WTC11 (cell line): ENCODE measurements at regions not wholly inside any gene's neighbourhood (a gene's known extent, or its start where the extent isn't known, plus 50 kb on each side); places are given as distances from the start of the nearest gene placed in this dataset.

Source experiments
- ATAC-seq: fragments of 200-7000 bp; cut with Tn5 transposase; 2 replicates; pipeline ENCODE4 v1.10.0; 2021; ENCODE audit warnings: mild to moderate bottlenecking, moderate library complexity
- CTCF ChIA-PET: fragments of 300-600 bp; sonication (Branson Sonifier 250); formaldehyde crosslinking; loops from one replicate; lab custom pipeline; 2021; ENCODE audit warnings: antibody characterized with exemption; lab: Charles Lee
- POLR2A ChIA-PET: fragments of 350-600 bp; sonication (Branson Sonifier 250); formaldehyde crosslinking; loops from one replicate; lab custom pipeline; 2021; ENCODE audit warnings: antibody characterized with exemption; lab: Charles Lee
- DNase-seq: peaks from one replicate; pipeline ENCODE4 v3.0.0; 2021; ENCODE audit warnings: low spot score
- H3K27ac Mint-ChIP-seq: 2 replicates; pipeline ENCODE4 v1.8.0; 2021; ENCODE audit warnings: mixed read lengths
- H3K27me3 Mint-ChIP-seq: 2 replicates; pipeline ENCODE4 v1.8.0; 2021; ENCODE audit warnings: low read depth, mild to moderate bottlenecking, moderate library complexity, mixed read lengths
- H3K36me3 Mint-ChIP-seq: 2 replicates; pipeline ENCODE4 v1.8.0; 2021; ENCODE audit warnings: mixed read lengths
- H3K4me1 Mint-ChIP-seq: 2 replicates; pipeline ENCODE4 v1.8.0; 2022; ENCODE audit warnings: mixed read lengths
- H3K4me3 Mint-ChIP-seq: 2 replicates; pipeline ENCODE4 v1.8.0; 2021; ENCODE audit warnings: mild to moderate bottlenecking, moderate library complexity, mixed read lengths
- H3K9me3 Mint-ChIP-seq: 2 replicates; pipeline ENCODE4 v1.8.0; 2021; ENCODE audit warnings: mixed read lengths
- ATF6 ChIP-seq: sonication (generic); formaldehyde crosslinking; IDR thresholded peaks from 2 replicates; pipeline ENCODE4 v1.8.1; 2023; ENCODE audit warnings: mild to moderate bottlenecking, missing genetic modification reagents
- CBFB ChIP-seq: sonication (generic); formaldehyde crosslinking; IDR thresholded peaks from 2 replicates; pipeline ENCODE4 v1.8.1; 2022; ENCODE audit warnings: mild to moderate bottlenecking, low read depth, missing genetic modification reagents
- CREM ChIP-seq: sonication (generic); formaldehyde crosslinking; IDR thresholded peaks from 2 replicates; pipeline ENCODE4 v1.8.1; 2022; ENCODE audit warnings: mild to moderate bottlenecking, missing genetic modification reagents, moderate library complexity
- ELF4 ChIP-seq: sonication (generic); formaldehyde crosslinking; IDR thresholded peaks from 2 replicates; pipeline ENCODE4 v1.8.1; 2022; ENCODE audit warnings: low read depth, mild to moderate bottlenecking, moderate library complexity, missing genetic modification reagents
- ESRRA ChIP-seq: sonication (generic); formaldehyde crosslinking; IDR thresholded peaks from 2 replicates; pipeline ENCODE4 v1.8.1; 2022; ENCODE audit warnings: mild to moderate bottlenecking, missing genetic modification reagents, borderline replicate concordance
- FOXJ3 ChIP-seq: sonication (generic); formaldehyde crosslinking; IDR thresholded peaks from 2 replicates; pipeline ENCODE4 v1.9.0; 2021; ENCODE audit warnings: missing genetic modification reagents, mild to moderate bottlenecking, borderline replicate concordance
- HMGXB4 ChIP-seq: sonication (generic); formaldehyde crosslinking; IDR thresholded peaks from 2 replicates; pipeline ENCODE4 v1.8.1; 2023; ENCODE audit warnings: mild to moderate bottlenecking, moderate library complexity, missing genetic modification reagents
- IRF1 ChIP-seq: sonication (generic); formaldehyde crosslinking; IDR thresholded peaks from 2 replicates; pipeline ENCODE4 v1.8.0; 2023; ENCODE audit warnings: missing genetic modification reagents
- KAT7 ChIP-seq: sonication (generic); formaldehyde crosslinking; IDR thresholded peaks from 2 replicates; pipeline ENCODE4 v1.8.1; 2023; ENCODE audit warnings: missing genetic modification reagents, mild to moderate bottlenecking, borderline replicate concordance
- MYBL2 ChIP-seq: sonication (generic); formaldehyde crosslinking; IDR thresholded peaks from 2 replicates; pipeline ENCODE4 v1.8.1; 2023; ENCODE audit warnings: mild to moderate bottlenecking, moderate library complexity, missing genetic modification reagents
- NFATC4 ChIP-seq: fragments of 250-450 bp; sonication (Bioruptor Pico); IDR thresholded peaks from 2 replicates; pipeline ENCODE4 v1.9.0; 2021; ENCODE audit warnings: mild to moderate bottlenecking
- NFE2L1 ChIP-seq: sonication (generic); formaldehyde crosslinking; IDR thresholded peaks from 2 replicates; pipeline ENCODE4 v1.8.1; 2023; ENCODE audit warnings: missing genetic modification reagents
- NFYB ChIP-seq: sonication (generic); formaldehyde crosslinking; conservative IDR thresholded peaks from 2 replicates; pipeline ENCODE4 v1.8.0; 2022; ENCODE audit warnings: low read depth, missing genetic modification reagents
- NR1H2 ChIP-seq: sonication (generic); formaldehyde crosslinking; IDR thresholded peaks from 2 replicates; pipeline ENCODE4 v1.9.0; 2021; ENCODE audit warnings: mild to moderate bottlenecking, moderate library complexity, missing genetic modification reagents
- PRRX2 ChIP-seq: fragments of 250-450 bp; sonication (Bioruptor Pico); IDR thresholded peaks from 2 replicates; pipeline ENCODE4 v1.8.0; 2021; ENCODE audit warnings: mild to moderate bottlenecking
- SOX15 ChIP-seq: fragments of 250-450 bp; sonication (Bioruptor Pico); IDR thresholded peaks from 2 replicates; pipeline ENCODE4 v1.9.0; 2021; ENCODE audit warnings: mild to moderate bottlenecking
- ZBTB43 ChIP-seq: sonication (generic); formaldehyde crosslinking; IDR thresholded peaks from 2 replicates; pipeline ENCODE4 v1.8.1; 2023; ENCODE audit warnings: mild to moderate bottlenecking, missing genetic modification reagents
- ZNF219 ChIP-seq: sonication (generic); formaldehyde crosslinking; IDR thresholded peaks from 2 replicates; pipeline ENCODE4 v1.8.0; 2023; ENCODE audit warnings: missing genetic modification reagents, mild to moderate bottlenecking, borderline replicate concordance
- ZNF281 ChIP-seq: sonication (generic); formaldehyde crosslinking; IDR thresholded peaks from 2 replicates; pipeline ENCODE4 v1.8.0; 2023; ENCODE audit warnings: mild to moderate bottlenecking, missing genetic modification reagents
- ZNF396 ChIP-seq: fragments of 250-450 bp; sonication (Bioruptor Pico); IDR thresholded peaks from 2 replicates; pipeline ENCODE4 v1.8.0; 2021; ENCODE audit warnings: mild to moderate bottlenecking, moderate library complexity, borderline replicate concordance
- ZNF416 ChIP-seq: fragments of 250-450 bp; sonication (Bioruptor Pico); IDR thresholded peaks from 2 replicates; pipeline ENCODE4 v1.9.0; 2021; ENCODE audit warnings: mild to moderate bottlenecking, inconsistent platforms
- ZNF425 ChIP-seq: fragments of 250-450 bp; sonication (Bioruptor Pico); conservative IDR thresholded peaks from 2 replicates; pipeline ENCODE4 v1.9.0; 2021; ENCODE audit warnings: mild to moderate bottlenecking

- Mint-ChIP-seq H3K4me1 (no peaks in the 10 kb centered on the region), H3K27ac (no peak overlapping the region), H3K36me3 (peaks cover 11% of the 10 kb centered on the region), H3K9me3 (peaks cover 30% of the 10 kb centered on the region), H3K27me3 (peaks cover 5% of the 10 kb centered on the region), H3K4me3 (no peak overlapping the region)
- DNase-seq = no peak
- TF ChIP-seq PRRX2 (no peak), NFE2L1 (CRISPR knock-in tag) (no peak), ZNF219 (CRISPR knock-in tag) (no peak), ELF4 (CRISPR knock-in tag) (no peak), ZNF281 (CRISPR knock-in tag) (no peak), MYBL2 (CRISPR knock-in tag) (no peak), ZNF425 (CRISPR knock-in tag) (no peak), SOX15 (CRISPR knock-in tag) (no peak), NR1H2 (no peak), NFYB (CRISPR knock-in tag) (no peak)
- POLR2A ChIA-PET = no interaction called here
- CTCF ChIA-PET = no interaction called here
- no peak for ATAC-seq
Observed at GRCh38 chr14:48943913-48944312, 642.3 kb downstream of the RPS29 start.

- TF ChIP-seq NR1H2 = no peak
- no peak for TF ChIP-seq NFE2L1 (CRISPR knock-in tag)
- no peak for TF ChIP-seq CREM
- no peak for TF ChIP-seq KAT7
- TF ChIP-seq CBFB (CRISPR knock-in tag) = no peak
- no peak for TF ChIP-seq ZNF416 (CRISPR knock-in tag)
- H3K4me3 Mint-ChIP-seq = no peak overlapping the region
- no peaks in the 10 kb centered on the region for H3K27me3 Mint-ChIP-seq
- H3K4me1 Mint-ChIP-seq = no peaks in the 10 kb centered on the region
- ATAC-seq (no peak), DNase-seq (no peak)
- H3K27ac Mint-ChIP-seq = no peak overlapping the region
- POLR2A ChIA-PET = no interaction called here
- CTCF ChIA-PET = no interaction called here
- peaks cover 16% of the 10 kb centered on the region; the same call in 1 of the 2 replicates for H3K36me3 Mint-ChIP-seq
- H3K9me3 Mint-ChIP-seq = peaks cover 34% of the 10 kb centered on the region
Observed at GRCh38 chr14:48937541-48938195, 648.5 kb downstream of the RPS29 start.

GRCh38 chr14:48936849-48937248 lies 649.3 kb downstream of the RPS29 start:
- peaks cover 16% of the 10 kb centered on the region; the same call in 1 of the 2 replicates for H3K36me3 Mint-ChIP-seq
- ATAC-seq (no peak), DNase-seq (no peak)
- ChIA-PET POLR2A (no interaction called here), CTCF (no interaction called here)
- no peaks in the 10 kb centered on the region for H3K4me1 Mint-ChIP-seq
- H3K9me3 Mint-ChIP-seq = peaks cover 37% of the 10 kb centered on the region
- no peak overlapping the region for H3K4me3 Mint-ChIP-seq
- no peak overlapping the region for H3K27ac Mint-ChIP-seq
- H3K27me3 Mint-ChIP-seq = no peaks in the 10 kb centered on the region
- TF ChIP-seq FOXJ3 (CRISPR knock-in tag) (no peak), ZBTB43 (no peak), ZNF219 (CRISPR knock-in tag) (no peak), KAT7 (no peak), NFATC4 (CRISPR knock-in tag) (no peak), ESRRA (CRISPR knock-in tag) (no peak), IRF1 (CRISPR knock-in tag) (no peak), ATF6 (CRISPR knock-in tag) (no peak), HMGXB4 (CRISPR knock-in tag) (no peak), ZNF396 (CRISPR knock-in tag) (no peak)
